GM12878 (cell line): ENCODE measurements at regions not wholly inside any gene's neighbourhood (a gene's known extent, or its start where the extent isn't known, plus 50 kb on each side); places are given as distances from the start of the nearest gene placed in this dataset.

Experiments
- ATAC-seq: fragments of 200-7000 bp; cut with Tn5 transposase; 3 replicates; pipeline ENCODE4 v1.9.1; 2020; ENCODE audit warnings: mild to moderate bottlenecking, moderate library complexity
- BruUV-seq: library from RNA; stranded (reverse); fragments of 400-500 nt; replicated peaks from 2 replicates; lab custom pipeline; 2021; lab: Mats Ljungman, UMichigan
- CTCF ChIA-PET: fragments of 300-600 bp; sonication (Branson Sonifier 250); formaldehyde crosslinking; extraction: SDS; loops from one replicate; lab custom pipeline; 2021; ENCODE audit warnings: inconsistent platforms; lab: Yijun Ruan, JAX
- POLR2A ChIA-PET: fragments of 350-600 bp; formaldehyde crosslinking; extraction: SDS; loops from one replicate; lab custom pipeline; 2021; ENCODE audit warnings: inconsistent platforms; lab: Charles Lee
- RAD21 ChIA-PET: fragments of 300-600 bp; sonication (Branson Sonifier 250); formaldehyde crosslinking; loops from one replicate; lab custom pipeline; 2023; ENCODE audit warnings: antibody characterized with exemption; ENCODE audit not compliant: unreplicated experiment; lab: Charles Lee
- SMC1A ChIA-PET: fragments of 300-600 bp; sonication (Branson Sonifier 250); formaldehyde crosslinking; loops from one replicate; lab custom pipeline; 2023; ENCODE audit not compliant: unreplicated experiment, uncharacterized antibody; lab: Charles Lee
- DNase-seq: peaks from one replicate; pipeline ENCODE4 v3.0.0-alpha.2; 2011; ENCODE audit warnings: low read depth, low spot score
- FAIRE-seq: peaks from 3 replicates; lab custom pipeline; 2011; peaks lifted over from hg19 to GRCh38; lab: Jason Lieb, UNC
- H2AFZ ChIP-seq: 2 replicates; pipeline ENCODE4 v1.6.0; 2011; ENCODE audit warnings: low read depth, low read length, control low read depth; ENCODE audit not compliant: control insufficient read depth
- H3K27ac ChIP-seq: 2 replicates; pipeline ENCODE4 v1.5.1; 2011; ENCODE audit warnings: control low read depth; ENCODE audit not compliant: control insufficient read depth, insufficient read depth
- H3K27me3 ChIP-seq, 2 experiments: replicated peaks in 1 of 2; 2 replicates each; pipeline versions ENCODE4 v1.6.0 to v1.6.1; 2011; ENCODE audit warnings: low read length in 1 of 2; ENCODE audit not compliant: control insufficient read depth in 2 of 2, insufficient read depth in 2 of 2
- H3K36me3 ChIP-seq, 2 experiments: 2 replicates each; pipeline ENCODE4 v1.5.1; 2011; ENCODE audit warnings: low read length in 1 of 2; ENCODE audit not compliant: control insufficient read depth in 2 of 2, insufficient read depth in 2 of 2
- H3K4me1 ChIP-seq: 2 replicates; pipeline ENCODE4 v1.6.1; 2011; ENCODE audit warnings: mild to moderate bottlenecking, low read length, moderate library complexity, mixed read lengths; ENCODE audit not compliant: control insufficient read depth, insufficient read depth
- H3K4me2 ChIP-seq: 2 replicates; pipeline ENCODE4 v1.6.0; 2011; ENCODE audit warnings: control low read depth; ENCODE audit not compliant: control insufficient read depth, insufficient read depth
- H3K4me3 ChIP-seq: fragments of 200-600 bp; sonication (generic); 2 replicates; pipeline ENCODE4 v1.5.1; 2016
- H3K79me2 ChIP-seq: 2 replicates; pipeline ENCODE4 v1.6.0; 2011; ENCODE audit warnings: low read length; ENCODE audit not compliant: control insufficient read depth, insufficient read depth
- H3K9ac ChIP-seq: 2 replicates; pipeline ENCODE4 v1.8.0; 2011; ENCODE audit warnings: low read length, control low read depth, mixed read lengths; ENCODE audit not compliant: control insufficient read depth, insufficient read depth
- H3K9me3 ChIP-seq: replicated peaks from 3 replicates; pipeline ENCODE4 v1.5.1; 2011; ENCODE audit warnings: mild to moderate bottlenecking, low read length; ENCODE audit not compliant: control insufficient read depth, insufficient read depth
- H4K20me1 ChIP-seq: 2 replicates; pipeline ENCODE4 v1.6.0; 2011; ENCODE audit not compliant: control insufficient read depth, insufficient read depth
- NFXL1 ChIP-seq: fragments of 450-650 bp; IDR thresholded peaks from 2 replicates; pipeline ENCODE4 v1.6.1; 2017; ENCODE audit warnings: antibody characterized with exemption, mild to moderate bottlenecking, borderline replicate concordance
- SUZ12 ChIP-seq: fragments of 200-600 bp; sonication (generic); IDR thresholded peaks from one replicate; pipeline ENCODE4 v1.6.1; 2018; ENCODE audit warnings: antibody characterized with exemption, mild to moderate bottlenecking; ENCODE audit not compliant: unreplicated experiment
- TBL1XR1 ChIP-seq: IDR thresholded peaks from 2 replicates; pipeline ENCODE4 v1.6.1; 2012; ENCODE audit warnings: low read depth, low read length, improper control_type of control experiment
- ZZZ3 ChIP-seq: IDR thresholded peaks from 2 replicates; pipeline ENCODE4 v1.6.1; 2011; ENCODE audit warnings: low read depth; ENCODE audit not compliant: control insufficient read depth, insufficient read length
- WGBS: methylation state at CpG from one replicate; pipeline ENCODE4 v1.1.6; 2016; ENCODE audit warnings: low lambda C conversion rate; ENCODE audit not compliant: insufficient replicate concordance, insufficient coverage; ENCODE audit errors: missing lambda C conversion rate; 5-methylcytosine and 5-hydroxymethylcytosine counted together
- in situ Hi-C: fragments of 300-500 bp; cut with MboI; formaldehyde crosslinking; loops from 9 replicates; pipeline ENCODE4 v1.14.3; 2018; ENCODE audit warnings: mixed read lengths
- intact Hi-C: fragments of 100-400 bp; cut with micrococcal nuclease; formaldehyde crosslinking; loops from one replicate; pipeline ENCODE4 v1.14.2; 2022; ENCODE audit not compliant: unreplicated experiment

DNA sequence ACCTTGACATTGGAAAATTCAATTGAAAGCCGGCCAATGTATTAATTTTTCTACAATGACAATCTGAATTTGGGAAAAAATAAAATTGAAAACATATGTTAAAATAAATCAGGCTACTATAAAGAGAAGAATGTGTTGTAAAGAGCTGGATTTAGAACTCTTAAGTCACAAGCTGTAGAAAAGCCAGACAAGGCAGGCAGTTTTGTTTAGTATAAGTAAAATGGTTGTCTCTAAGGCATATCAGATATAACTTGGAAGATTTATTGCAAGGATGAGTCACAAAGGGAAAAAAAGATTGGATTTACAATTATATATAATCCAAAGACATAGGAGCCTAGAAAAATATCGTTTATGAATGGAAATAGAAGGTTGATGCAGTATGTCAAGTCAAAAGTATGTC is 549.1 kb upstream of the EPHA5 start:
- BruUV-seq, result no TSS peak
- H3K4me3 ChIP-seq, result no peak overlapping the region
- in situ Hi-C loops, result no loop called here
- no peak for DNase-seq
- H3K79me2 ChIP-seq, result no peaks in the 10 kb centered on the region
- ChIA-PET POLR2A (no interaction called here), RAD21 (no interaction called here), CTCF (no interaction called here), SMC1A (interaction anchor here (0.6 kb wide), 1 partner anchor 620 kb away, joined by 4 read pairs; no protein-coding TSS in a partner anchor)
- H3K27ac ChIP-seq, result no peak overlapping the region
- no peak overlapping the region for H3K4me2 ChIP-seq
- no peak for ATAC-seq
- H3K9me3 ChIP-seq, result no peaks in the 10 kb centered on the region
- H3K36me3 ChIP-seq, result no peaks in the 10 kb centered on the region
- no peaks in the 10 kb centered on the region for H3K27me3 ChIP-seq
- WGBS, result 0% methylated on average over 2 of the region's 2 CpGs
- no peak overlapping the region for H3K9ac ChIP-seq
- no peak overlapping the region for H2AFZ ChIP-seq
- FAIRE-seq, result no peak
- intact Hi-C loops, result no loop called here
- TF ChIP-seq NFXL1 (no peak), ZZZ3 (no peak), SUZ12 (no peak)
- H4K20me1 ChIP-seq, result no peaks in the 10 kb centered on the region
- H3K4me1 ChIP-seq, result no peaks in the 10 kb centered on the region

GRCh38 chr4:66216252-66216651 is 546.0 kb upstream of the EPHA5 start:
- Histone ChIP-seq H3K9me3 (no peaks in the 10 kb centered on the region), H4K20me1 (no peaks in the 10 kb centered on the region), H3K27ac (no peak overlapping the region), H3K9ac (no peak overlapping the region), H3K79me2 (no peaks in the 10 kb centered on the region), H2AFZ (no peak overlapping the region), H3K36me3 (no peaks in the 10 kb centered on the region), H3K4me2 (no peak overlapping the region), H3K4me3 (no peak overlapping the region), H3K27me3 (no peaks in the 10 kb centered on the region), H3K4me1 (no peaks in the 10 kb centered on the region)
- TF ChIP-seq TBL1XR1, result no peak
- ChIA-PET SMC1A (no interaction called here), RAD21 (no interaction called here), CTCF (no interaction called here), POLR2A (interaction anchor here (0.7 kb wide), 1 partner anchor 1086 kb away, joined by 4 read pairs; no protein-coding TSS in a partner anchor)
- in situ Hi-C loops (no loop called here), intact Hi-C loops (no loop called here)
- FAIRE-seq (no peak), DNase-seq (no peak), ATAC-seq (no peak)
- no TSS peak for BruUV-seq
